DLD1 (cell line): ENCODE measurements at regions not wholly inside any gene's neighbourhood (a gene's known extent, or its start where the extent isn't known, plus 50 kb on each side); places are given as distances from the start of the nearest gene placed in this dataset.
"Not testable (repeated sequence)": the region's sequence is repeated elsewhere in the genome, so short reads cannot be mapped to it uniquely, and the experiment has no call there.

Experiments used
- in situ Hi-C: cut with HindIII; loops from 2 replicates; pipeline ENCODE4 v1.10.0; 2017; ENCODE audit warnings: low sequenced_read_pairs

GRCh38 chr4:14917298-14917633 is 85.0 kb upstream of the CPEB2 start:
- in situ Hi-C loops = no loop called here

- in situ Hi-C loops = no loop called here
These were observed 83.9 kb upstream of the CPEB2 start for GRCh38 chr4:14918336-14918735.

GRCh38 chr4:14919785-14920184 is 82.5 kb upstream of the CPEB2 start:
- in situ Hi-C loops = no loop called here

GRCh38 chr4:14920237-14920636 is 82.0 kb upstream of the CPEB2 start:
- in situ Hi-C loops = no loop called here

- in situ Hi-C loops = no loop called here
These were observed 81.4 kb upstream of the CPEB2 start for GRCh38 chr4:14920759-14921320.

GRCh38 chr4:14921781-14922180 is 80.5 kb upstream of the CPEB2 start:
- in situ Hi-C loops = not testable (repeated sequence)

GRCh38 chr4:14924076-14924811 is 78.0 kb upstream of the CPEB2 start:
- in situ Hi-C loops = no loop called here

- in situ Hi-C loops = no loop called here
These were observed 77.4 kb upstream of the CPEB2 start for GRCh38 chr4:14924812-14925344.

GRCh38 chr4:14925471-14925870 is 76.8 kb upstream of the CPEB2 start:
- in situ Hi-C loops = no loop called here

- in situ Hi-C loops = no loop called here
These were observed 75.9 kb upstream of the CPEB2 start for GRCh38 chr4:14926368-14926767.

- in situ Hi-C loops = no loop called here
These were observed 74.2 kb upstream of the CPEB2 start for GRCh38 chr4:14928035-14928434.

GRCh38 chr4:14929669-14930068 is 72.6 kb upstream of the CPEB2 start:
- in situ Hi-C loops = no loop called here

- in situ Hi-C loops = no loop called here
These were observed 67.4 kb upstream of the CPEB2 start for GRCh38 chr4:14934704-14935390.

GRCh38 chr4:14943749-14944148 is 58.5 kb upstream of the CPEB2 start:
- in situ Hi-C loops = no loop called here

GRCh38 chr4:14952352-14952751 is 49.9 kb upstream of the CPEB2 start:
- in situ Hi-C loops = no loop called here
